Dedifferentiated amniotic fluid mesenchymal stem cell (primary cell): ENCODE measurements at regions not wholly inside any gene's neighbourhood (a gene's known extent, or its start where the extent isn't known, plus 50 kb on each side); places are given as distances from the start of the nearest gene placed in this dataset.

ENCODE experiments used
- DNase-seq: peaks from one replicate; pipeline ENCODE4 v3.0.0-alpha.2; 2016; ENCODE audit errors: extremely low spot score

DNA sequence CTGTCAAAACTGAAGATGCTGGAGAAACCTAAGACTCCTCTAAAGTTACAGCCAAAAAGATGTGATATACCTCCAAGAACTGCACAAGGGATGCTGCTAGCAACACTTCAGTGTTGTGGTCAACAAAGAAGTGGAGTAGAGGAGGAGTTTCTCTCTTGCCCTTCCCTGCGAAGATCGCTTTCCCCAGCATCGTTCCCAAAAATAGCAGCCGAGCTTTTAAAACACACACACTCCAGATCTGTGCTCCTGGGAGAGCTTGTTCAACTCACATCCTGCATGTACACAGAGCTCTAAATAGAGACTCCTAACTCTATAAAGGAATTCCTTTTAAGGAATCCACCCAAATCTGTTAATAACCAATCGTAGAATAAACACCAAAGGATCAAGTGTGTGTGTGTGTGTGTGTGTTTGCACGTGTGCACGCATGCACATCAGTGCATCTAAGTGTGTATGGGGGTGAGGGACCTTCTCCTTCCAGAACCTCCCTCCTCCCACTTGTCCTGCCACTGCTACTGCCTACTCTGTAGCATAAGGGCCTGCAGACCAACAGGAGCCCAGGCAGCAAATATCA is 58.5 kb downstream of the PSMG1 start:
- no peak for DNase-seq

DNA sequence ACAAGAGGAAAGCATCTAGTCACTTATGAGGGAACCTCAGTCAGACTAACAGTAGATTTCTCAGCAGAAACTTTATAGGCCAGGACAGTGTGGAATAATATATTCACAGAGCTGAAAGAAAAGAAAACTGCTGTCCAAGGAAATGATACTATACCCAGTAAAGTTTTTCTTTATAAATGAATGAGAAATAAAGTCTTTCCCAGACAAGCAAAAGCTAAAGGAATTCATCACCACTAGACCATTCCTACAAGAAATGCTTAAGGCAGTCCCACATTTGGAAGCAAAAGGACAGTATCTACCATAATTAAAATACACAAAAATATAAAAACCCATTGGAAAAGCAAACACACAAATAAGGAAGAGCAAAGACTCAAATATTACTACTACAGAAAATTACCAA is 59.9 kb downstream of the PSMG1 start:
- no peak for DNase-seq

DNA sequence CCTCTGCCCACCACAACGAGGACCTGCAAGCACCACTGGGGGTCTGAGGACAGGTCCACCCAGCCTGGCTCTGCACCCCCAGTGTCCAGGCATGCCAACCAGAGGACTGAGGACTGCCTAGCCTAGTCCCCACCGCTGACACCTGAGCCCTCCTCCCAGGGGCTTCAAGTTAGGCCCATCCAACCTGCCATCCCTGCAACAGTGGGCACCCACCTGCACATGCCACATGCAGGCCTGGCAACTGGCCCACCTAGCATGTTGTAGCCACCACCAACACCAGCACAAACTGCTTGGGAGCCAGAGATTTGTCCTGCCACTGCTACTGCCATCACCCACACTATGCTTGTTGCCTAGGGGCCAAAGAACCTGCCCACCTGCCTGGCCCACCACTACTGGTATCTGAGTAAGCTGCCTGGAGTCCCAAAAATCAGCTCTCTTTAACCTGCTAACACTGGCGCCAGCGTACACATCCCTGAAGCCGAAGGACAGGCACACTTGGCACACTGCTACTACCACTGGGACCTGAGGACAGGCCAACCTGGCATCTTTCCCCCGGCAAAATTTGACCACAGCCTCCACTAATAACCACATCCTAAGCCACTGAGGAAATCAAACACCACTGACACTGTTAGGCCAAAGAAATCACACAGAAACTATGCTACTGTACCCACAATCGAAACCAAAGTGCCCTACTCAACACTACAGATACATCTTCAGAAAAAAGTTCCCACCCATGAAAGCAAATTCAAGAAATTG is 61.5 kb downstream of the PSMG1 start:
- no peak for DNase-seq

DNA sequence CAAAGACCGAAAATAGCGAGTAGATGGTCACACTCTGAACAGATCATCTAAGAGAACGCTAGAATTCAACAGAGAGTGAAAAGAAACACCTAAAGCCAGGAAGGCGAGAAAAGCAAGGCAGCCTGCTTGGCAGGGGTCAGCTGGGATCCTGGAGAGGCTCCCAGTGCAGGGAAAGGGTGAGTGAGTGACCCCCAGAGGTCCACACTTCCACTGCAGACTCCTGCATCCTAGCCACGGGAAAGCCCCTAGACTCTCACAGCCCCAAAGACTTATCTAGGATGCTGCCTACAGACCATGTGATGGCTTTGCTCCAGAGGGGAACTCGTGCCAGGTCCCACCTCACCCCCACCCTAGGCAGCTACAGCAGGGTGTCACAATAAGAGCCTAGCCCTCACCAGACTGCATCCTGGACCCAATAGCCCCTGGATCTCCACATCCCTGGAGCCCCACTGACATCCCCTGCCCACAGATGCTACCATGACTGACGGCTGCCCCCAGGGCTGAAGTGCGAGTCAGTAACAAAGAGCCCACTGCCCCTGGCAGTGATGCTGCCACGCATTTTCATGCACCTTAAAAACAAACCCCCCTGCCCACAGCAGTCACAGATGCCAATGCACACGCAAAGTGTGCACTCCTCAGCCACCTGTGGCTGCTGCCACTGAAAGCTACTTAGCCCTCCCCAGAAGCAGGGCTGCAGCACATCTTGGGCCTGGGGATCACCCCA is 62.2 kb downstream of the PSMG1 start:
- DNase-seq: no peak

DNA sequence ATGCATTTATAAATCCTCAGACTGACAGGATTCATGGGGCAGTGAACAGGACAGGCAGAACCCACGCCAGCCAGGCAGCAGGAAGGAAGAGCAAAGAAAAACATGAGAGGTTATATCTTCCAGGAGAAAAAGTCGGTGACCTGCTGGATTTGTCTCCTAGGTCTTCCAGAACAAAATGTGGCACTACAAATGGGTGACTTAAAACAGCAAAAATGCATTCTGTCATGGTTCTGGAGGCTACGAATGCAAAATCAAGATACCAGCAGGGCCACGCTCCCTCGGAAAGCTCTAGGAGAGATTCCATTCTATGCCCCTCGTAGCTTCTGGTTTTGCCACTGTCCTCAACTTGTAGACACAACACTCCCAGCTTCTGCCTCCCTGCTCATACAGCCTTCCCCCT is 63.4 kb downstream of the PSMG1 start:
- DNase-seq: no peak

DNA sequence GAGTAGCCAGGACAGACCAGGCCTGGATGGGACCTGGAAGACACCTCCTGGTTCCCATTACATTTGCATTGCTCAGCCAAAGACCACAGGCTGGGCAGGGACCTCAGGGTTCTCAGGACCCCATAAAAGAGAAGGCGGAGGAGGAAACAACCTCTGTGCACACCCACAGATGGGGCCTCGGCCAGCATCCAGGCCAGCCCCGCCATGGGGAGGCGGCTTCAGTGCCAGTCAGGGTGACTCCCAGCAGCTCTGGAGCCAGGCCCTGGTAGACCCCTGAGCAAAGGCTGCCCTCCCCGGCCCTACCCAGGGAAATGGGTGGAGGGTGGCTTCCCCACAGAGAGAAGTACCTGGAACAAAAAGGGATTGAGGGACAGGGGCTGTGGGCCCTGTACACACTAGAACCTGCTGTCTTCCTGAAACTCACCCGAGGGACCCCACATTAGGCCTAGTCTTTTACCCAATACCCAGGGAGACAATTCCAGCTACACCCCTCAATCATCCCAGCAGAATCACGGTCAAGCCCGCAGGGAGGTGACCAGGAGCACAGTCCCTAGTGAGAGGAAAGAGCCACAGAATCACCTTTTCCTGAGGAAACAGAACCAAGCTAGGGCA is 64.5 kb downstream of the PSMG1 start:
- DNase-seq: no peak

DNA sequence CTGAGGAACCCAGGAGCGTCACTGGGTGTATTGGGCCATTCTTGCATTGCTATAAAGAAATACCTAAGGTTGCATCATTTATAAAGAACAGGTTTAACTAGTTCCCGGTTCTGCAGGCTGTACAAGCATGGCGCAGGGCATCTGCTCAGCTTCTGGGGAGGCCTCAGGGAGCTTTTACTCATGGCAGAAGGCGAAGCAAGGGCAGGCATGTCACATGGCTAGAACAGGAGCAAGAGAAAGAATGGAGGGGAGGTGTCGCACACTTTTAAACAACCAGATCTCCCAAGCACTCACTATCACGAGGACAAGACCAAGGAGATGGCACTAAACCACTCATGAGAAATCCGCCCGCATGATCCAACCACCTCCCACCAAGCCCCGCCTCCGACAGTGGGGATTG is 65.2 kb downstream of the PSMG1 start:
- DNase-seq: no peak

DNA sequence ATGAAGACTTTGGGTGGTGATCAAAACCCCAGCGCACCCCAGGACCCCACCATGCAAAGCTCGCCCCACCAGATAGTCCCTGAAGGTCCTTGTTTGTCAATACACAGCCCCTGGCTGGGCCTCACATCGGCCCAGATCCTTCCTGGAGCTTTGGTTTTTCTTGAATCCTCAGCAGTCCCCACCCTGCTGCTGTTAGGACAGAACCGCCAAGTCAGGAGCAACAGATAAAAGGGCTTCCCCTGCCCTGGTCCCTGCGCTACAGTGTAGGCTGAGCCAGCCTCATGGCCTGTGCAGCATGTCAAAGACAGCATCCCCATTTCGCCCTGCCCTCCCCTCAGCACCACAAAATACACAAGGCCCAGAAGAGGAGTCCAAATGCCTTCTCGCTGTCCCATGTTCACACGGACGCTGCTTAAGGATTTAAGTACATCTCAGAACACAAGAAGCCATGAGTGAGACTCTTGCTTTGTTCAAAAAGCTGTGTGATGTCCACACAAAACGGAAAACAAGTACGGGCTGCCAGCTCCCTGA is 65.7 kb downstream of the PSMG1 start:
- DNase-seq: no peak

DNA sequence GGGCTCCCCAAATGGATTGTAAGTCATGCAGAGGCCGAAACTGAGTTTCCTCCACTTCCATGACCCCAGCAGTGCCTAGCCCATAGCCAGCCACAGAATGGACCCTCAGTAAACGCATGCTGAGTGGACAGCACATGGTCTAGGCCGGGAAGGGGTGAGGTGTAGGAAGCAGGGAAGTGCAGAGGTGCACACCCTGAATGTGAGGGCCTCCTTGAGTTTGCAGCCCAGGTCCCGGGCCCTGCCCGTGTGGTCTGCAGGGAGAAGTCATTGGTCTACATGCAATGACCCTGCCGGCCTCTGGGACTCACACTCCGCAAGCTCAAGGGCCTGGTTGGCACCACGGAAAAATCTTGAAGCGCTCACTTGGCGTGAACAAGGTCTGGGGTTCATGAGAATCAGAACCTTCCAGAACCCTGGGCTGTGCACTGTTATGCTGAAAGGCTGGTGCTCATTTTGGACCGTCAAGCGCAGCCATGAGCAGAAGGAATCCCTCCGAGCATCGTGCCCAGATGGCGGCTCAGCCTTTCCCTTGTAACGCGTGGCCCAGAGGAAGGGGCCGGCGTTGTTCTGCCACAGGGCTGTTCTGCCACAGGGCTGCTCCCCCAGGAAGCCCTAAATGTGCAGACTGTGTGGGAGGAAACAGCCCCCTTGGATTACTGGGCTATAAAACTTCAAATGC is 66.4 kb downstream of the PSMG1 start:
- DNase-seq: no peak

DNA sequence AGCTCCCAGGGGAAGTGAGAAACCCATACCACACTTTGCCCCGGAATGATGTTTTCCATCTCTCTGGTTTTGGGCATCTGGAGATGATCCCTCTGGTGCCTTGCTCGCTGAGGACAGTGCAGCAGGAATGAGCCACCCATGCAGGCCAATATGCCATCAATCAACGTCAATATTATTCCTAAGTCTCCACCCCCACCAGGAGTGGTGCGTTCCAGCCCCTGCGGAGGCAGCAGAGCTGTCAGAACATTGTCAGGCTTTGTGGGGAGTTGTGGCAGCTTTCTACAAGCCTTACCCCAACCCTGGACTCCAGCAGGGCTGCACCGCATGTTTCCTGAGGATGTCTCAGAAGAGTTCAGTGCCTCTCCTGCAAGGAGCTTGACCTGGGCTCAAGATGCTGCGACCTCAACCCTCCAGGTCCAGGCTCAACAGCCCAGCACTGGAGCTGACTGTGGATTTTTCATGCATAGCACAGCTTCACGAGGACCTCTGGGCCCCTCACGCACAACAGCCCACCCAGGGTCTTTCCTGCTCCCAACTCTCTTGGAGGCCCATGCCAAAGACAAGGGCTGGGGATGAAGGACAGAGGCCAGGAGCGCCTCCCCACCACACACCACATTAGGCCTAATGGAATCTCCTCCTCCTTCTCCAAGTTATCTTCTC is 67.5 kb downstream of the PSMG1 start:
- no peak for DNase-seq

DNA sequence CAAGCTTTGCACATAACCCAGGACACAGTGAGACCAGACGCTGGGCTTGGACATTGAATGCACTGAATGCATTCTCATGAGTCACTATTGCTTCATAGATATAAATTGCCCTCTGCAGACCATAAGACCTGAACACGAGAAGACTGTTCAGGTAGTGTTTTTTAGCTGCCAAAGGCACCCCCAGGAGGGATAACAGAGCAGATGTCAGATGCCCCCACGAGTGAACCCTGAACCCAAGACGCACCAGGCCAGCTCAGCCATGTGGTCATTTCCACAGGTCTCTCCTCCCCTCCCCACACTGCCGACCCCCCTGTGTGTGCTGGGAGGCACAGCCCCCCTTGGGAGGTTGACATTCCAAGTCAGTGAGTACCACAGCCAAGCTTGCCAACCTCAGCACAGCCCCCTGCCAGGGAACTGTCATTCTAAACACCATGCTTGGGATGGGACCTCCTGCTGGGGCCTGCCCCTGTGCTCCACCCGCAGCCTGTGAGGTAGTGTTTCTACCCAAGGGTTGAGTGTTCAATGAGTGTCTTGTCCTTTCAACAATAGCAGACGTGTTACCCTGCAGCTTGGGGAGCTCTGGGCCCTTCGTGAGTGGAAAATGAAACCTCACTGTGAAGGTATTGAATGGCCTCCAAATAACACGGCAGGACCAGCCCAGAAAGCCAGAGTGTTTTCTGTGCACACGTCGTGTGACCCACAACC is 68.2 kb downstream of the PSMG1 start:
- no peak for DNase-seq

DNA sequence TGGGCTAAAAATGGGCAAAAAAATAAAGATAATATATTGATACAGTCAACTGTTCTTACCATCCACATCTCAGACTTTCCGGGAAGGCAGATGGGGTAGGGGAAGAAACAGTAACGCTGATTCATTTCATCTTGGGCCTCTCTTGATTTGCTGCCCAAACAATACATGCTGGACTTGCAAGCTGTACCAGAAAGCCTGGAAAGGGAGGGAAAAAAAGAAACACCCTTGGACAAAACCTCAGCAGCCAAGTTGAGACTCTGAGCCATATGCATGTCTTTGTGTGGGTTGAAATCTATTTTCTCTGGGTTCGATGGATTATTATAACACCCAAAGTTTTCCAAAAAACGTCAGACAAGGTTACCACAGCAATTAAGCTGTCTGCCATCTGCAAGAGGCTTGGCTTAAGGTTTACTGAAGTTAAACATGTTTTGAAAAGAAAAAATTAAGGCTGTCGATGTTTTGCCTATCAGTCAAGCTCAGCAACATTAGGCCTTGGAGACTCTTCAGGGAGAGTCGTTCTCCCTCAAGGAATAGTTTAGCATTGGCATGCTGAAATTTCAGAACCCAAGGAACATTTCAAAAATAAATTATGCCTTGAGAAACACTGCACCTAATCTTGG is 71.2 kb downstream of the PSMG1 start:
- no peak for DNase-seq

DNA sequence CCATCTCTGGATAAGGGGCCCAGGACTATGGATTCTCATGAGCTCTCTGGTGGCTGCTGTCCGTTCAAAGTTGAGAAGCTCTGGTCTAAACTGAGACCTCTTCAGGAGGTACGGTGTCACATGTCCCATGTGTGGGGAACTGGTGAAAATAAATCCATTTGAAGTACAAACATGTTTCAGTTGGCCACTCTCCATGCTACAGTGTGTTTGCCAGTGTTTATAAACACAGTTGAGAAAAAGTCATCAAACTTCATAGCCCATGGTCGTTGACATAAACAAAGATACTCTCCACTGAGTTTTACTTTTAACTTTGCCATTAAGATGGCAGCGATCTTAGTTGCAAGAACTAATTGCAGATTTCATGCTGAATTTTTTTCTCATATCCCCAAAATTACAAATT is 72.8 kb downstream of the PSMG1 start:
- DNase-seq: no peak

DNA sequence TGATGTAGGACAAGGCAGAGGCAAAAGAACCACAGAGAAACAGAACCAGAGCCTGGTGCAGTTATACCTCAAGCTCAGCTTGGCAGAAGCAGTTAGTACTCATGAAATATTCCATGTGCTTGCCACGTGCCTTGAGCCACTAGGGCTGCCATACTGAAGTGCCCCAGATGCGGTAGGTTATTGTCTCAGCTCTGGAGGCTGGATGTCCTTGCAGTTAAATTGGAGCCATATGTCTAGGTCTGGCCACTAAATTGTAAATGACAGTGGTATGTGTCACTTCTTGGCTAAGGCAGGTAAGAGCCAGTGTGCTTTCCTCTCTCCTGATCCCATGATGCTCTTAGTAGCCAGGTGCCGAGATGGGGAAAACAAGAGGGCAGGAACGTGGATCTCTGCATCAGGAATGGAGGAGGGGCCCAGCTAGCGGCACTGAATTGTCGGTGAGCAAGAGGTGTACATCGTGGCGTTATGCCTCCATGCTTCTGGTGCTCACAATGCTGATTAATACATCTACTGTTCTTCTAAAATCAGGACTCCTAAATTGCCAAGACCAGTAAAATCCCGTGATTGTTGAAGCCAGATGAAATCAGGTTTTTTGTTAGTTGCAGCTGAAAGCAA is 73.5 kb downstream of the PSMG1 start:
- no peak for DNase-seq

DNA sequence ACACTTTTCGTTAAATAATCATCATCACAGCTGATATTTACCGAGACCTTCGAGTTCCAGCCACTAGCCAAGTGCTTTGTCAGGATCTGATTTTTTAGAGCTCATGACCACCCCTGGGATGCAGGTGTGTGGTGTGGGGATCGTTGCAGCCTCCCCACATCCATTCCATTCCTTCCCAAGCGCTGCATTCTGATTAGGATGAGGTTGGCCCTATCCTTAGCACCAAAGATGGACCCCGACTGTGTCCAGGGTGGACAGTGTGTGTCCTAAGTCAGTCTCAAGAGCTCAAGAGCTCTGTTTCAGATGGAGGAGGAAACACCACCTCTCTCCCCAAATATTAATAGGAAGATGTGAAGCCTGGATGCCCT is 74.1 kb downstream of the PSMG1 start:
- no peak for DNase-seq

DNA sequence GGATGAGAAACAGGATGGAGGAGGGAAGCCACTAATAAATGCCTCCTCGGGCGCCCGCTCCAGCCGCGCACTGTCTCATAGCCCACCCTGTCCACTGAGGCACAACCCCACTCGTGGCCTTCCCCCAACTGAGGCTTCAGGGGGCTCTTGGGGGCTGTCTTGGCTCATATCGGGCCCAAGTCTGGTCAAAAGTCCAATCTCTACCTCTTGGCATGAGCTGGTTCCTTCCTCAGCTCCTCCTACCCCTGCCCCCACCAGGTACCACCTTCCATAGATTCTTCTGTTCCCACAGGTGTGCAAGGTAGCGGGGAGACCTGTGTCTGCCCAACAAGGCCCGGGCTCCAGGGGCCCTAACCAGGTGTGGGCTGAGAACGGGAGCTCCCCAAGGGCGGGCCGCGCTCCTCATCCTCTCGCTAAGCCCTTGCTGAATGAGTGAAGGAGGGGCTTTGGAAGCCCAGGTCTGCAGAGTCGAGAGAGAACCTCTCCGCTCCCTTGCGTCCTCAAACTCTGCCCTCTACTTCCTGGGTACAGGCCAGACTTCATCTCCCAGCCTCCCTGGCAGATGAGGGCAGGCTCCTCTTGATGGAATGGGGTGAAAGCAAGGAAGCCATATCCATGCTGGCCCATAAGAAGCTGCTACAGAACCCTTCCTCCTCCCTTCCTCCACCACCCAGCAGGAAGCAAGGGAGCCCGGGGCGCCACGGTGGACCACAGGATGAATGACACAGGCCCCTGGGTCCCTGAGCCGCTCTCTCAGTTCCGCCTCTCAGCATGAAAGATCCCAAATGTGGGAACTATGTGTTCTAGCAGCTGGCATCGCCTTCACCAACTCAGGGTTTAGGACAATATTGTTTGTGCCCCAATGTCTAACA is 74.7 kb downstream of the PSMG1 start:
- DNase-seq: no peak

DNA sequence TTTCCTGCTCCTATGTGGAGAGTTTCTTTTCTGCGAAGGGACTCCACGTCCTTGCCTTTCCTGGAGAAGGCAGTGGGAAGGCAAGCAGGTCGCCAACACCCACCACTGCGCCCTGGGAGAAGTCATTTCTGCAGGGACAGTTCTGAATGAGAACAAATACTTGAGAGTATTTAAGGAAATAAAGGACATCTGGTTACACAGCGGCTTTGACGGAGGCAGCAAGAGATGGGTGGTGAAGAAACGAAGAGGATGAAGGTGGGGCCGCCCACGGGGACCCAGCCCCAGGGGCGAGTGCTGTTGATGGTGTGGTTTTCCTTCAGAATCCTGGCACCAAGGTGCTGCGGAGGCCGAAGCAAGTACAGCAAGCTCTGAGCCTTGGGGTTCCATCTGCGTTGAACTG is 75.5 kb downstream of the PSMG1 start:
- DNase-seq: no peak

DNA sequence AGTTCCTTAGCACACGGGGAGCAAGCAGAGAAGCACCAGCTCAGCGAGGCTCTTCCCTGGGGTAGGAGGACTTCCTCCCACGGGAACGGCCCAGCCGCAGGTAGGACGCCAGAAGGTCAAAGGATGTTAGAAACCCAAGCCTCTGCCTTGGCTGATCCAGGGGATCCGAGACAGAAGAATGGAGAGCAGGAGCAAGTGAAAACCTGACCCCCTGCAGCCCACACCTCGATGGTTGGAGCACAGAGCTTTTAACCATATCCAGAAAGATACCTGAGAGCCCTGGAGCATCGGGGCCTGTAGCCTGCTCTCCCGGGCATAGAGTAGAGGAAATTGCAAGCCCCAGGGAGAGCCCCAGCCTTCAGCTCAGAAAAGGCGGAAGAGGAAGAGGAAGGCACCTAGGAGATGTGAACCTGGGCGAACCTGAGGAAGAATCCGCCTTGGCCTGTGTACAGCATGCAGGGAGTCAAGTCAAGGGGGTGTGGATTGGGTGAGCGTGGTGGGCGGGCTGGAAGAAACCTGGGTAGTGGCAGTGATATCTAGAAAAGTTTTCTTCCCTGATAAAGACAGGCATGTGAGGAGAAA is 76.3 kb downstream of the PSMG1 start:
- DNase-seq: no peak

DNA sequence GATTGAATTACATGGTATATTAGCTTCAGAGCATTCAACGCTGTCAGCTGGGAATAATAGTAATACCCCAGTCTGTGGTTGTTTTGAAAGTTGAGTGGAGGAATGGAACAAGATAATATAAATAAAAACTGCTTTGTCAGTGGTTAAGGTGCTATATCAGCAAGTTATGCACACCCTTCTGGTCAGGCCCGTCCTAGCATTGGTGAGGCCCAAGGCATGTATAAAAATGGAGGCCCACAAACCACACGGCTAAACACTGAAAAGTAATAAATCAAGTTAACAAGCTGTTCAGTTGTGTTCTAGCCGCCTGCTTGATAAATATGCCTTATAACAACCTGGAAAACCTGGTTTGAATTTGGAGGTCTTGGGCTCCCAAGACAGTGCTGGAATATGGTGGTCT is 77.4 kb downstream of the PSMG1 start:
- DNase-seq: no peak
